Keratinocyte (primary cell): ENCODE measurements at regions not wholly inside any gene's neighbourhood (a gene's known extent, or its start where the extent isn't known, plus 50 kb on each side); places are given as distances from the start of the nearest gene placed in this dataset.

Experiments
- DNase-seq: peaks from one replicate; pipeline ENCODE4 v3.0.0-alpha.2; 2011; ENCODE audit warnings: low read depth, missing footprints, low spot score
- FAIRE-seq: peaks from 2 replicates; lab custom pipeline; 2011; peaks lifted over from hg19 to GRCh38; lab: Jason Lieb, UNC
- H2AFZ ChIP-seq: 2 replicates; pipeline ENCODE4 v1.6.0; 2012; ENCODE audit warnings: low read length, control low read depth, inconsistent platforms; ENCODE audit not compliant: control insufficient read depth
- H3K27ac ChIP-seq: 2 replicates; pipeline ENCODE4 v1.5.1; 2011; ENCODE audit warnings: low read length; ENCODE audit not compliant: control insufficient read depth, insufficient read depth
- H3K27me3 ChIP-seq: 3 replicates; pipeline ENCODE4 v1.6.0; 2011; ENCODE audit warnings: low read length; ENCODE audit not compliant: control insufficient read depth, insufficient read depth; ENCODE audit errors: extremely low read depth
- H3K36me3 ChIP-seq, 2 experiments: 2 replicates in 1 of 2; 3 replicates in 1 of 2; pipeline ENCODE4 v1.5.1; 2011; ENCODE audit warnings: low read length in 2 of 2, mild to moderate bottlenecking in 1 of 2; ENCODE audit not compliant: control insufficient read depth in 2 of 2, insufficient read depth in 2 of 2; ENCODE audit errors: extremely low read depth in 1 of 2
- H3K4me1 ChIP-seq: 3 replicates; pipeline ENCODE4 v1.5.1; 2011; ENCODE audit warnings: low read length; ENCODE audit not compliant: control insufficient read depth, insufficient read depth; ENCODE audit errors: extremely low read depth
- H3K4me2 ChIP-seq: 3 replicates; pipeline ENCODE4 v1.6.0; 2011; ENCODE audit warnings: low read depth, low read length; ENCODE audit not compliant: control insufficient read depth, insufficient read depth; ENCODE audit errors: extremely low read depth
- H3K4me3 ChIP-seq, 3 experiments: fragments of 200-600 bp in 1 of 3; sonication (generic) in 1 of 3; 2 replicates in 2 of 3; 3 replicates in 1 of 3; pipeline ENCODE4 v1.5.1; 2011 to 2016; ENCODE audit warnings: low read length in 3 of 3, mild to moderate bottlenecking in 3 of 3, control low read depth in 2 of 3, inconsistent platforms in 1 of 3, low read depth in 1 of 3, mixed read lengths in 1 of 3, mixed run types in 1 of 3, moderate library complexity in 1 of 3; ENCODE audit not compliant: control insufficient read depth in 2 of 3, insufficient read depth in 2 of 3; ENCODE audit errors: extremely low read depth in 1 of 3
- H3K79me2 ChIP-seq: 2 replicates; pipeline ENCODE4 v1.6.0; 2012; ENCODE audit warnings: low read length; ENCODE audit not compliant: control insufficient read depth, insufficient read depth
- H3K9ac ChIP-seq: 3 replicates; pipeline ENCODE4 v1.6.0; 2011; ENCODE audit warnings: low read length; ENCODE audit not compliant: control insufficient read depth, insufficient read depth; ENCODE audit errors: extremely low read depth
- H3K9me1 ChIP-seq: 3 replicates; pipeline ENCODE4 v1.6.0; 2011; ENCODE audit warnings: low read length; ENCODE audit not compliant: control insufficient read depth, insufficient read depth; ENCODE audit errors: extremely low read depth
- H3K9me3 ChIP-seq: 2 replicates; pipeline ENCODE4 v1.5.1; 2012; ENCODE audit warnings: low read depth, low read length; ENCODE audit not compliant: control insufficient read depth
- H4K20me1 ChIP-seq: 3 replicates; pipeline ENCODE4 v1.6.0; 2011; ENCODE audit warnings: low read length; ENCODE audit not compliant: control insufficient read depth, insufficient read depth; ENCODE audit errors: extremely low read depth
- CTCF ChIP-seq, 3 experiments: IDR thresholded peaks in 1 of 3; conservative IDR thresholded peaks in 1 of 3; optimal IDR thresholded peaks in 1 of 3; 2 replicates in 2 of 3; 3 replicates in 1 of 3; pipeline versions ENCODE3 to v1.5.1; 2011; ENCODE audit warnings: low read length in 3 of 3, mild to moderate bottlenecking in 3 of 3, moderate library complexity in 2 of 3, control low read depth in 1 of 3, inconsistent platforms in 1 of 3; ENCODE audit not compliant: insufficient read depth in 2 of 3; ENCODE audit errors: extremely low read depth in 1 of 3
- EZH2 ChIP-seq: IDR thresholded peaks from one replicate; pipeline ENCODE4 v1.6.1; 2012; ENCODE audit warnings: inconsistent platforms, mild to moderate bottlenecking, low read length, moderate library complexity
- dilution Hi-C: fragments of 300-500 bp; cut with MboI; formaldehyde crosslinking; loops from one replicate; pipeline ENCODE4 v1.7.0; 2020; ENCODE audit warnings: low sequenced_read_pairs; ENCODE audit not compliant: extremely low pct_ligation_motif_present

- no peaks in the 10 kb centered on the region for H3K36me3 ChIP-seq
- no peaks in the 10 kb centered on the region for H4K20me1 ChIP-seq
- H3K4me2 ChIP-seq: no peak overlapping the region
- H3K9me3 ChIP-seq: no peaks in the 10 kb centered on the region
- H3K4me3 ChIP-seq: no peak overlapping the region
- H3K27me3 ChIP-seq: no peaks in the 10 kb centered on the region
- H3K27ac ChIP-seq: no peak overlapping the region
- TF ChIP-seq EZH2 (no peak), CTCF (optimal IDR thresholded peaks at IDR 0.05 in 1 of 3, IDR thresholded peaks at IDR 0.05 in 1 of 3, conservative IDR thresholded peaks at IDR 0.05 in 1 of 3; ENCODE audit: extremely low read depth in 1 of 3, insufficient read depth in 2 of 3, low read length in 3 of 3) (no peak)
- DNase-seq (no peak), FAIRE-seq (no peak)
- no peaks in the 10 kb centered on the region for H3K9me1 ChIP-seq
- H2AFZ ChIP-seq: no peak overlapping the region
- dilution Hi-C loops: no loop called here
- no peaks in the 10 kb centered on the region for H3K79me2 ChIP-seq
- H3K9ac ChIP-seq: no peak overlapping the region
- no peaks in the 10 kb centered on the region for H3K4me1 ChIP-seq
These were observed 348.3 kb downstream of the FRK start for GRCh38 chr6:115712291-115712961.

- H3K4me3 ChIP-seq: no peak overlapping the region
- no peaks in the 10 kb centered on the region for H3K27me3 ChIP-seq
- no peaks in the 10 kb centered on the region for H3K9me1 ChIP-seq
- H3K4me1 ChIP-seq: no peaks in the 10 kb centered on the region
- FAIRE-seq: no peak
- H3K27ac ChIP-seq: no peak overlapping the region
- H3K9ac ChIP-seq: no peak overlapping the region
- H3K36me3 ChIP-seq: no peaks in the 10 kb centered on the region
- H4K20me1 ChIP-seq: no peaks in the 10 kb centered on the region
- TF ChIP-seq EZH2 (no peak), CTCF (optimal IDR thresholded peaks at IDR 0.05 in 1 of 3, IDR thresholded peaks at IDR 0.05 in 1 of 3, conservative IDR thresholded peaks at IDR 0.05 in 1 of 3; ENCODE audit: extremely low read depth in 1 of 3, insufficient read depth in 2 of 3, low read length in 3 of 3) (no peak)
- no peak for DNase-seq
- no peak overlapping the region for H3K4me2 ChIP-seq
- no peaks in the 10 kb centered on the region for H3K79me2 ChIP-seq
- no peak overlapping the region for H2AFZ ChIP-seq
- dilution Hi-C loops: no loop called here
- no peaks in the 10 kb centered on the region for H3K9me3 ChIP-seq
These were observed 351.8 kb downstream of the FRK start for GRCh38 chr6:115708850-115709249.
